Spleen (tissue), 11 donors: ENCODE measurements at regions not wholly inside any gene's neighbourhood (a gene's known extent, or its start where the extent isn't known, plus 50 kb on each side); places are given as distances from the start of the nearest gene placed in this dataset.

Source experiments
- DNase-seq: peaks from one replicate; pipeline ENCODE4 v3.0.0-alpha.2; 2020
- H3K27ac ChIP-seq, 8 donors: fragments of 200-600 bp; sonication (generic) in 7 of 8; 1 replicate in 4 of 8; 2 replicates in 4 of 8; pipeline versions ENCODE4 v1.5.0 to v1.8.0; 2016 to 2021; ENCODE audit warnings: inconsistent platforms in 4 of 8, mild to moderate bottlenecking in 4 of 8, moderate library complexity in 1 of 8
- H3K27me3 ChIP-seq, 7 donors: fragments of 200-600 bp; sonication (generic) in 6 of 7; replicated peaks in 1 of 7; 1 replicate in 4 of 7; 2 replicates in 3 of 7; pipeline versions ENCODE4 v1.5.0 to v1.8.0; 2016 to 2021; ENCODE audit warnings: inconsistent platforms in 3 of 7, mild to moderate bottlenecking in 1 of 7
- H3K36me3 ChIP-seq, 6 donors: fragments of 200-600 bp; sonication (generic) in 5 of 6; 1 replicate in 4 of 6; 2 replicates in 2 of 6; pipeline versions ENCODE4 v1.5.0 to v1.8.0; 2016 to 2021; ENCODE audit warnings: inconsistent platforms in 2 of 6
- H3K4me1 ChIP-seq, 6 donors: fragments of 200-600 bp; sonication (generic) in 5 of 6; 1 replicate in 3 of 6; 2 replicates in 3 of 6; pipeline versions ENCODE4 v1.5.0 to v1.8.0; 2016 to 2021; ENCODE audit warnings: inconsistent platforms in 3 of 6
- H3K4me3 ChIP-seq, 8 donors: fragments of 200-600 bp; sonication (generic) in 7 of 8; 1 replicate in 4 of 8; 2 replicates in 4 of 8; pipeline versions ENCODE4 v1.5.0 to v1.8.0; 2016 to 2021; ENCODE audit warnings: inconsistent platforms in 4 of 8, mild to moderate bottlenecking in 4 of 8, moderate library complexity in 2 of 8
- H3K9me3 ChIP-seq, 8 donors: fragments of 200-600 bp; sonication (generic) in 7 of 8; 1 replicate in 4 of 8; 2 replicates in 4 of 8; pipeline versions ENCODE4 v1.5.0 to v1.8.0; 2016 to 2021; ENCODE audit warnings: inconsistent platforms in 4 of 8
- POLR2A ChIP-seq, 3 donors: fragments of 450-650 bp; IDR thresholded peaks; one replicate each; pipeline ENCODE4 v1.5.1; 2017; ENCODE audit warnings: antibody characterized with exemption in 3 of 3, mild to moderate bottlenecking in 1 of 3
- POLR2AphosphoS5 ChIP-seq, 3 donors: sonication (generic); formaldehyde crosslinking; IDR thresholded peaks; one replicate each; pipeline ENCODE4 v1.5.1; 2017; ENCODE audit warnings: antibody characterized with exemption in 3 of 3
- WGBS, 5 donors: extraction: QIAGEN DNeasy Blood & Tissue Kit in 3 of 5; methylation state at CpG; one replicate each; pipeline versions ENCODE4 v1.1.5 to v1.1.7; 2013 to 2018; 5-methylcytosine and 5-hydroxymethylcytosine counted together
- intact Hi-C: fragments of 100-400 bp; cut with DNase I; formaldehyde crosslinking; loops from one replicate; pipeline ENCODE4 v1.15.0; 2023; ENCODE audit warnings: low total_unique reads
- TF ChIP-seq, protein P1 (sequence below), 11 experiments: fragments of 200-600 bp in 7 of 11; fragments of 450-650 bp in 4 of 11; sonication (generic) in 4 of 11; IDR thresholded peaks in 8 of 11; conservative IDR thresholded peaks in 3 of 11; 1 replicate in 7 of 11; 2 replicates in 4 of 11; pipeline versions ENCODE4 v1.4.0 to v1.8.0; 2016 to 2021; ENCODE audit warnings: antibody characterized with exemption in 11 of 11, inconsistent platforms in 4 of 11, mild to moderate bottlenecking in 1 of 11
- donor health status: healthy with polysubstance abuse.
- donor health status: DM: no; HTN: no; CAD: no; lungs with moderate emphysema.
- donor health status: DM: no; HTN: no; CAD: no.
- donor health status: Bipolar disorder and iron deficiency.
- donor health status: healthy.
- donor health status: DM: no; HTN: no; CAD: no.
- donor health status: DM: yes; HTN: yes; CAD: no.

- peaks cover 0 to 3% (median 0%) of the 10 kb centered on the region in 6 donors for H3K4me1 ChIP-seq
- H3K4me3 ChIP-seq = no peak overlapping the region
- no peak overlapping the region for H3K27ac ChIP-seq
- no peaks in the 10 kb centered on the region for H3K36me3 ChIP-seq
- TF ChIP-seq POLR2AphosphoS5 (IDR thresholded peaks at IDR 0.05) = no peak
- TF ChIP-seq, protein P1, sequence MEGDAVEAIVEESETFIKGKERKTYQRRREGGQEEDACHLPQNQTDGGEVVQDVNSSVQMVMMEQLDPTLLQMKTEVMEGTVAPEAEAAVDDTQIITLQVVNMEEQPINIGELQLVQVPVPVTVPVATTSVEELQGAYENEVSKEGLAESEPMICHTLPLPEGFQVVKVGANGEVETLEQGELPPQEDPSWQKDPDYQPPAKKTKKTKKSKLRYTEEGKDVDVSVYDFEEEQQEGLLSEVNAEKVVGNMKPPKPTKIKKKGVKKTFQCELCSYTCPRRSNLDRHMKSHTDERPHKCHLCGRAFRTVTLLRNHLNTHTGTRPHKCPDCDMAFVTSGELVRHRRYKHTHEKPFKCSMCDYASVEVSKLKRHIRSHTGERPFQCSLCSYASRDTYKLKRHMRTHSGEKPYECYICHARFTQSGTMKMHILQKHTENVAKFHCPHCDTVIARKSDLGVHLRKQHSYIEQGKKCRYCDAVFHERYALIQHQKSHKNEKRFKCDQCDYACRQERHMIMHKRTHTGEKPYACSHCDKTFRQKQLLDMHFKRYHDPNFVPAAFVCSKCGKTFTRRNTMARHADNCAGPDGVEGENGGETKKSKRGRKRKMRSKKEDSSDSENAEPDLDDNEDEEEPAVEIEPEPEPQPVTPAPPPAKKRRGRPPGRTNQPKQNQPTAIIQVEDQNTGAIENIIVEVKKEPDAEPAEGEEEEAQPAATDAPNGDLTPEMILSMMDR (IDR thresholded peaks at IDR 0.05 in 8 of 11, conservative IDR thresholded peaks at IDR 0.05 in 3 of 11) = no peak
- TF ChIP-seq POLR2A (IDR thresholded peaks at IDR 0.05) = no peak
- no peak for DNase-seq
- WGBS, 5 donors = 79 to 93% (median 82%) methylated on average over 9 of the region's 9 CpGs
- intact Hi-C loops = no loop called here
- H3K27me3 ChIP-seq = peaks cover 0 to 6% (median 0%) of the 10 kb centered on the region in 7 donors
- no peaks in the 10 kb centered on the region for H3K9me3 ChIP-seq
Observed at GRCh38 chr2:12844511-12844910, 127.8 kb downstream of the TRIB2 start.

GRCh38 chr2:12847694-12848575, 131.2 kb downstream of the TRIB2 start:
- Histone ChIP-seq H3K27ac (no peak overlapping the region), H3K27me3 (no peaks in the 10 kb centered on the region), H3K4me1 (peaks cover 0 to 3% (median 0%) of the 10 kb centered on the region in 6 donors), H3K4me3 (no peak overlapping the region), H3K9me3 (no peaks in the 10 kb centered on the region), H3K36me3 (no peaks in the 10 kb centered on the region)
- DNase-seq = no peak
- TF ChIP-seq POLR2A (IDR thresholded peaks at IDR 0.05) (no peak), POLR2AphosphoS5 (IDR thresholded peaks at IDR 0.05) (no peak)
- TF ChIP-seq, protein P1 (IDR thresholded peaks at IDR 0.05 in 8 of 11, conservative IDR thresholded peaks at IDR 0.05 in 3 of 11) = no peak
- intact Hi-C loops = no loop called here
- WGBS, 5 donors = 85 to 94% (median 90%) methylated on average over 7 of the region's 7 CpGs

DNA sequence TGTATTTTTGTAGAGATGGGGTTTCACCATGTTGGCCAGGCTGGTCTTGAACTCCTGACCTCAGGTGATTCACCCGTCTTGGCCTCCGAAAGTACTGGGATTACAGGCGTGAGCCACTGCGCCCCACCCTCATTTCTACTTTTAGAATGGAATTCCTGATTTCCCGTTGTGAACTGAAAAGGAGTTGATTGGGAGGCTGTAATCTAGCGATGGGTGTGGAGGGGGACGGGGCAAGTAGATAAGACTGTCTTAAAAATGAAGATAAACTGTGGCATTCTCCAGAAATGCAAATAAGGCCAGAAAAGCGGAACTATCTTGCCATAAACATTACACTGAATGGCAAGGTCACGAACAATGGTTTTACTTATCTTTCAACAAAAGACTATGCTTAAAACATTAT, 135.4 kb downstream of the TRIB2 start:
- H3K27ac ChIP-seq = no peak overlapping the region
- H3K4me3 ChIP-seq = no peak overlapping the region
- 87 to 93% (median 90%) methylated on average over 9 of the region's 9 CpGs for WGBS, 5 donors
- H3K27me3 ChIP-seq = no peaks in the 10 kb centered on the region
- no peaks in the 10 kb centered on the region for H3K36me3 ChIP-seq
- DNase-seq = no peak
- TF ChIP-seq POLR2AphosphoS5 (IDR thresholded peaks at IDR 0.05) = no peak
- TF ChIP-seq, protein P1 (IDR thresholded peaks at IDR 0.05 in 8 of 11, conservative IDR thresholded peaks at IDR 0.05 in 3 of 11) = no peak
- TF ChIP-seq POLR2A (IDR thresholded peaks at IDR 0.05) = no peak
- intact Hi-C loops = no loop called here
- no peaks in the 10 kb centered on the region for H3K9me3 ChIP-seq
- H3K4me1 ChIP-seq = peaks cover 6 to 24% (median 15%) of the 10 kb centered on the region in 6 donors

GRCh38 chr2:12854001-12854530, 137.3 kb downstream of the TRIB2 start:
- Histone ChIP-seq H3K27ac (no peak overlapping the region), H3K36me3 (no peaks in the 10 kb centered on the region), H3K4me1 (peaks cover 9 to 42% (median 26%) of the 10 kb centered on the region in 6 donors), H3K9me3 (no peaks in the 10 kb centered on the region), H3K4me3 (no peak overlapping the region), H3K27me3 (no peaks in the 10 kb centered on the region)
- TF ChIP-seq, protein P1 (IDR thresholded peaks at IDR 0.05 in 8 of 11, conservative IDR thresholded peaks at IDR 0.05 in 3 of 11) = no peak
- TF ChIP-seq POLR2A (IDR thresholded peaks at IDR 0.05) (no peak), POLR2AphosphoS5 (IDR thresholded peaks at IDR 0.05) (no peak)
- peak; percentile 74 for DNase-seq
- intact Hi-C loops = no loop called here
- WGBS, 5 donors = 79 to 99% (median 88%) methylated on average over 13 to 28 of the region's 28 CpGs
